ENCODE measurements at regions not wholly inside any gene's neighbourhood (a gene's known extent, or its start where the extent isn't known, plus 50 kb on each side); places are given as distances from the start of the nearest gene placed in this dataset.

- Histone ChIP-seq H3K27ac (ENCODE audit: low read depth, low read length) (no peak overlapping the region), H3K4me1 (ENCODE audit: control insufficient read depth in 5 of 5, insufficient read depth in 5 of 5, low read length in 5 of 5) (no peaks in the 10 kb centered on the region), H3K36me3 (ENCODE audit: control insufficient read depth in 5 of 5, insufficient read depth in 5 of 5, low read length in 5 of 5) (no peaks in the 10 kb centered on the region), H3K27me3 (ENCODE audit: control insufficient read depth in 5 of 5, insufficient read depth in 4 of 5, low read length in 5 of 5) (no peaks in the 10 kb centered on the region), H3K4me3 (ENCODE audit: low read depth in 1 of 5, low read length in 5 of 5) (no peak overlapping the region), H3K9ac (ENCODE audit: low read length in 5 of 5) (no peak overlapping the region), H3K9me3 (ENCODE audit: control insufficient read depth in 5 of 5, low read length in 5 of 5) (no peaks in the 10 kb centered on the region)
Observed at GRCh38 chr2:14143435-14143834, 489.1 kb upstream of the LRATD1 start.

GRCh38 chr2:14148216-14148615 is 484.3 kb upstream of the LRATD1 start:
- H3K9me3 ChIP-seq (ENCODE audit: control insufficient read depth in 5 of 5, low read length in 5 of 5): no peaks in the 10 kb centered on the region
- no peak overlapping the region for H3K4me3 ChIP-seq (ENCODE audit: low read depth in 1 of 5, low read length in 5 of 5)
- H3K27ac ChIP-seq (ENCODE audit: low read depth, low read length): no peak overlapping the region
- H3K36me3 ChIP-seq (ENCODE audit: control insufficient read depth in 5 of 5, insufficient read depth in 5 of 5, low read length in 5 of 5): no peaks in the 10 kb centered on the region
- H3K27me3 ChIP-seq (ENCODE audit: control insufficient read depth in 5 of 5, insufficient read depth in 4 of 5, low read length in 5 of 5): no peaks in the 10 kb centered on the region
- no peak overlapping the region for H3K9ac ChIP-seq (ENCODE audit: low read length in 5 of 5)
- no peaks in the 10 kb centered on the region for H3K4me1 ChIP-seq (ENCODE audit: control insufficient read depth in 5 of 5, insufficient read depth in 5 of 5, low read length in 5 of 5)

- Histone ChIP-seq H3K4me1 (ENCODE audit: control insufficient read depth in 5 of 5, insufficient read depth in 5 of 5, low read length in 5 of 5) (no peaks in the 10 kb centered on the region), H3K4me3 (ENCODE audit: low read depth in 1 of 5, low read length in 5 of 5) (no peak overlapping the region), H3K27me3 (ENCODE audit: control insufficient read depth in 5 of 5, insufficient read depth in 4 of 5, low read length in 5 of 5) (no peaks in the 10 kb centered on the region), H3K9me3 (ENCODE audit: control insufficient read depth in 5 of 5, low read length in 5 of 5) (no peaks in the 10 kb centered on the region), H3K9ac (ENCODE audit: low read length in 5 of 5) (no peak overlapping the region), H3K36me3 (ENCODE audit: control insufficient read depth in 5 of 5, insufficient read depth in 5 of 5, low read length in 5 of 5) (no peaks in the 10 kb centered on the region), H3K27ac (ENCODE audit: low read depth, low read length) (no peak overlapping the region)
Observed at GRCh38 chr2:14157816-14158215, 474.7 kb upstream of the LRATD1 start.

- Histone ChIP-seq H3K36me3 (ENCODE audit: control insufficient read depth in 5 of 5, insufficient read depth in 5 of 5, low read length in 5 of 5) (no peaks in the 10 kb centered on the region), H3K9me3 (ENCODE audit: control insufficient read depth in 5 of 5, low read length in 5 of 5) (peaks cover 0 to 7% (median 0%) of the 10 kb centered on the region in 5 donors)
Observed at GRCh38 chr2:14180333-14180732, 452.2 kb upstream of the LRATD1 start.

GRCh38 chr2:14182227-14182946 is 450.1 kb upstream of the LRATD1 start:
- H3K27ac ChIP-seq (ENCODE audit: low read depth, low read length): no peak overlapping the region
- H3K4me3 ChIP-seq (ENCODE audit: low read depth in 1 of 5, low read length in 5 of 5): no peak overlapping the region

More at GRCh38 chr2:14180333-14180732, 452.2 kb upstream of the LRATD1 start:
- Histone ChIP-seq H3K9ac (ENCODE audit: low read length in 5 of 5) (no peak overlapping the region), H3K4me3 (ENCODE audit: low read depth in 1 of 5, low read length in 5 of 5) (no peak overlapping the region), H3K27me3 (ENCODE audit: control insufficient read depth in 5 of 5, insufficient read depth in 4 of 5, low read length in 5 of 5) (no peaks in the 10 kb centered on the region), H3K4me1 (ENCODE audit: control insufficient read depth in 5 of 5, insufficient read depth in 5 of 5, low read length in 5 of 5) (no peaks in the 10 kb centered on the region), H3K27ac (ENCODE audit: low read depth, low read length) (no peak overlapping the region)

GRCh38 chr2:14185906-14186305 is 446.6 kb upstream of the LRATD1 start:
- no peaks in the 10 kb centered on the region for H3K36me3 ChIP-seq (ENCODE audit: control insufficient read depth in 5 of 5, insufficient read depth in 5 of 5, low read length in 5 of 5)
- H3K27me3 ChIP-seq (ENCODE audit: control insufficient read depth in 5 of 5, insufficient read depth in 4 of 5, low read length in 5 of 5): no peaks in the 10 kb centered on the region
- H3K4me1 ChIP-seq (ENCODE audit: control insufficient read depth in 5 of 5, insufficient read depth in 5 of 5, low read length in 5 of 5): no peaks in the 10 kb centered on the region
- no peak overlapping the region for H3K27ac ChIP-seq (ENCODE audit: low read depth, low read length)
- H3K4me3 ChIP-seq (ENCODE audit: low read depth in 1 of 5, low read length in 5 of 5): no peak overlapping the region
- H3K9ac ChIP-seq (ENCODE audit: low read length in 5 of 5): no peak overlapping the region
- H3K9me3 ChIP-seq (ENCODE audit: control insufficient read depth in 5 of 5, low read length in 5 of 5): peaks cover 0 to 7% (median 0%) of the 10 kb centered on the region in 5 donors

More at GRCh38 chr2:14182227-14182946, 450.1 kb upstream of the LRATD1 start:
- no peaks in the 10 kb centered on the region for H3K36me3 ChIP-seq (ENCODE audit: control insufficient read depth in 5 of 5, insufficient read depth in 5 of 5, low read length in 5 of 5)
- H3K9me3 ChIP-seq (ENCODE audit: control insufficient read depth in 5 of 5, low read length in 5 of 5): peaks cover 0 to 7% (median 0%) of the 10 kb centered on the region in 5 donors
- no peak overlapping the region for H3K9ac ChIP-seq (ENCODE audit: low read length in 5 of 5)
- H3K27me3 ChIP-seq (ENCODE audit: control insufficient read depth in 5 of 5, insufficient read depth in 4 of 5, low read length in 5 of 5): no peaks in the 10 kb centered on the region
- no peaks in the 10 kb centered on the region for H3K4me1 ChIP-seq (ENCODE audit: control insufficient read depth in 5 of 5, insufficient read depth in 5 of 5, low read length in 5 of 5)

GRCh38 chr2:14188446-14188845 is 444.1 kb upstream of the LRATD1 start:
- no peaks in the 10 kb centered on the region for H3K4me1 ChIP-seq (ENCODE audit: control insufficient read depth in 5 of 5, insufficient read depth in 5 of 5, low read length in 5 of 5)
- no peaks in the 10 kb centered on the region for H3K27me3 ChIP-seq (ENCODE audit: control insufficient read depth in 5 of 5, insufficient read depth in 4 of 5, low read length in 5 of 5)
- H3K9me3 ChIP-seq (ENCODE audit: control insufficient read depth in 5 of 5, low read length in 5 of 5): no peaks in the 10 kb centered on the region
- no peak overlapping the region for H3K4me3 ChIP-seq (ENCODE audit: low read depth in 1 of 5, low read length in 5 of 5)
- no peaks in the 10 kb centered on the region for H3K36me3 ChIP-seq (ENCODE audit: control insufficient read depth in 5 of 5, insufficient read depth in 5 of 5, low read length in 5 of 5)
- H3K9ac ChIP-seq (ENCODE audit: low read length in 5 of 5): no peak overlapping the region
- no peak overlapping the region for H3K27ac ChIP-seq (ENCODE audit: low read depth, low read length)

GRCh38 chr2:14189929-14190328 is 442.6 kb upstream of the LRATD1 start:
- Histone ChIP-seq H3K27me3 (ENCODE audit: control insufficient read depth in 5 of 5, insufficient read depth in 4 of 5, low read length in 5 of 5) (no peaks in the 10 kb centered on the region), H3K36me3 (ENCODE audit: control insufficient read depth in 5 of 5, insufficient read depth in 5 of 5, low read length in 5 of 5) (no peaks in the 10 kb centered on the region), H3K9me3 (ENCODE audit: control insufficient read depth in 5 of 5, low read length in 5 of 5) (no peaks in the 10 kb centered on the region), H3K4me3 (ENCODE audit: low read depth in 1 of 5, low read length in 5 of 5) (no peak overlapping the region), H3K27ac (ENCODE audit: low read depth, low read length) (no peak overlapping the region), H3K9ac (ENCODE audit: low read length in 5 of 5) (no peak overlapping the region), H3K4me1 (ENCODE audit: control insufficient read depth in 5 of 5, insufficient read depth in 5 of 5, low read length in 5 of 5) (no peaks in the 10 kb centered on the region)

GRCh38 chr2:14194233-14194632 is 438.3 kb upstream of the LRATD1 start:
- no peaks in the 10 kb centered on the region for H3K9me3 ChIP-seq (ENCODE audit: control insufficient read depth in 5 of 5, low read length in 5 of 5)
- no peaks in the 10 kb centered on the region for H3K36me3 ChIP-seq (ENCODE audit: control insufficient read depth in 5 of 5, insufficient read depth in 5 of 5, low read length in 5 of 5)
- no peak overlapping the region for H3K4me3 ChIP-seq (ENCODE audit: low read depth in 1 of 5, low read length in 5 of 5)
- no peaks in the 10 kb centered on the region for H3K27me3 ChIP-seq (ENCODE audit: control insufficient read depth in 5 of 5, insufficient read depth in 4 of 5, low read length in 5 of 5)
- H3K4me1 ChIP-seq (ENCODE audit: control insufficient read depth in 5 of 5, insufficient read depth in 5 of 5, low read length in 5 of 5): no peaks in the 10 kb centered on the region
- no peak overlapping the region for H3K9ac ChIP-seq (ENCODE audit: low read length in 5 of 5)
- no peak overlapping the region for H3K27ac ChIP-seq (ENCODE audit: low read depth, low read length)

- Histone ChIP-seq H3K9me3 (ENCODE audit: control insufficient read depth in 5 of 5, low read length in 5 of 5) (no peaks in the 10 kb centered on the region), H3K9ac (ENCODE audit: low read length in 5 of 5) (no peak overlapping the region)
Observed at GRCh38 chr2:14197293-14197692, 435.2 kb upstream of the LRATD1 start.

More at GRCh38 chr2:14197293-14197692, 435.2 kb upstream of the LRATD1 start:
- H3K36me3 ChIP-seq (ENCODE audit: control insufficient read depth in 5 of 5, insufficient read depth in 5 of 5, low read length in 5 of 5): no peaks in the 10 kb centered on the region
- H3K4me3 ChIP-seq (ENCODE audit: low read depth in 1 of 5, low read length in 5 of 5): no peak overlapping the region
- no peaks in the 10 kb centered on the region for H3K4me1 ChIP-seq (ENCODE audit: control insufficient read depth in 5 of 5, insufficient read depth in 5 of 5, low read length in 5 of 5)
- H3K27me3 ChIP-seq (ENCODE audit: control insufficient read depth in 5 of 5, insufficient read depth in 4 of 5, low read length in 5 of 5): no peaks in the 10 kb centered on the region
- H3K27ac ChIP-seq (ENCODE audit: low read depth, low read length): no peak overlapping the region
